Esophagus squamous epithelium (tissue), 4 donors: ENCODE measurements at regions not wholly inside any gene's neighbourhood (a gene's known extent, or its start where the extent isn't known, plus 50 kb on each side); places are given as distances from the start of the nearest gene placed in this dataset.

ENCODE experiments used
- CTCF ChIP-seq, 6 experiments: fragments of 450-650 bp in 4 of 6; fragments of 200-600 bp in 2 of 6; sonication (generic) in 2 of 6; IDR thresholded peaks; one replicate each; pipeline ENCODE4 v1.5.1; 2016 to 2019; ENCODE audit warnings: antibody characterized with exemption in 6 of 6, mild to moderate bottlenecking in 4 of 6, moderate library complexity in 4 of 6
- POLR2A ChIP-seq, 4 donors: fragments of 450-650 bp; IDR thresholded peaks; one replicate each; pipeline ENCODE4 v1.6.1; 2017; ENCODE audit warnings: antibody characterized with exemption in 4 of 4, mild to moderate bottlenecking in 4 of 4, moderate library complexity in 3 of 4

- TF ChIP-seq CTCF (IDR thresholded peaks at IDR 0.05): no peak
- TF ChIP-seq POLR2A (IDR thresholded peaks at IDR 0.05): no peak
These were observed 173.3 kb downstream of the CD83 start for GRCh38 chr6:14290772-14291330.
